Suprapubic skin (tissue), 4 donors: ENCODE measurements at regions not wholly inside any gene's neighbourhood (a gene's known extent, or its start where the extent isn't known, plus 50 kb on each side); places are given as distances from the start of the nearest gene placed in this dataset.

Experiments used
- EP300 ChIP-seq: sonication (generic); formaldehyde crosslinking; IDR thresholded peaks from one replicate; pipeline ENCODE4 v1.6.1; 2017; ENCODE audit warnings: antibody characterized with exemption
- POLR2AphosphoS5 ChIP-seq, 3 donors: sonication (generic); formaldehyde crosslinking; IDR thresholded peaks; one replicate each; pipeline ENCODE4 v1.6.1; 2017; ENCODE audit warnings: antibody characterized with exemption in 3 of 3
- TF ChIP-seq, protein P1 (sequence below), 2 donors: fragments of 200-600 bp in 1 of 2; fragments of 450-650 bp in 1 of 2; sonication (generic) in 1 of 2; IDR thresholded peaks; one replicate each; pipeline ENCODE4 v1.5.1; 2016 to 2019; ENCODE audit warnings: antibody characterized with exemption in 2 of 2, mild to moderate bottlenecking in 1 of 2, moderate library complexity in 1 of 2

GRCh38 chr4:44914223-44914622 is 187.9 kb upstream of the GNPDA2 start:
- TF ChIP-seq, protein P1, sequence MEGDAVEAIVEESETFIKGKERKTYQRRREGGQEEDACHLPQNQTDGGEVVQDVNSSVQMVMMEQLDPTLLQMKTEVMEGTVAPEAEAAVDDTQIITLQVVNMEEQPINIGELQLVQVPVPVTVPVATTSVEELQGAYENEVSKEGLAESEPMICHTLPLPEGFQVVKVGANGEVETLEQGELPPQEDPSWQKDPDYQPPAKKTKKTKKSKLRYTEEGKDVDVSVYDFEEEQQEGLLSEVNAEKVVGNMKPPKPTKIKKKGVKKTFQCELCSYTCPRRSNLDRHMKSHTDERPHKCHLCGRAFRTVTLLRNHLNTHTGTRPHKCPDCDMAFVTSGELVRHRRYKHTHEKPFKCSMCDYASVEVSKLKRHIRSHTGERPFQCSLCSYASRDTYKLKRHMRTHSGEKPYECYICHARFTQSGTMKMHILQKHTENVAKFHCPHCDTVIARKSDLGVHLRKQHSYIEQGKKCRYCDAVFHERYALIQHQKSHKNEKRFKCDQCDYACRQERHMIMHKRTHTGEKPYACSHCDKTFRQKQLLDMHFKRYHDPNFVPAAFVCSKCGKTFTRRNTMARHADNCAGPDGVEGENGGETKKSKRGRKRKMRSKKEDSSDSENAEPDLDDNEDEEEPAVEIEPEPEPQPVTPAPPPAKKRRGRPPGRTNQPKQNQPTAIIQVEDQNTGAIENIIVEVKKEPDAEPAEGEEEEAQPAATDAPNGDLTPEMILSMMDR (IDR thresholded peaks at IDR 0.05): no peak
- TF ChIP-seq EP300 (no peak), POLR2AphosphoS5 (IDR thresholded peaks at IDR 0.05) (no peak)
